GM18502 (cell line): ENCODE measurements at regions not wholly inside any gene's neighbourhood (a gene's known extent, or its start where the extent isn't known, plus 50 kb on each side); places are given as distances from the start of the nearest gene placed in this dataset.
"Not testable (repeated sequence)": the region's sequence is repeated elsewhere in the genome, so short reads cannot be mapped to it uniquely, and the experiment has no call there.

Experiments used
- ATAC-seq: cut with Tn5 transposase; IDR thresholded peaks from one replicate; pipeline ENCODE4 v1.9.1; 2021; ENCODE audit warnings: mild to moderate bottlenecking; ENCODE audit not compliant: unreplicated experiment, poor library complexity

DNA sequence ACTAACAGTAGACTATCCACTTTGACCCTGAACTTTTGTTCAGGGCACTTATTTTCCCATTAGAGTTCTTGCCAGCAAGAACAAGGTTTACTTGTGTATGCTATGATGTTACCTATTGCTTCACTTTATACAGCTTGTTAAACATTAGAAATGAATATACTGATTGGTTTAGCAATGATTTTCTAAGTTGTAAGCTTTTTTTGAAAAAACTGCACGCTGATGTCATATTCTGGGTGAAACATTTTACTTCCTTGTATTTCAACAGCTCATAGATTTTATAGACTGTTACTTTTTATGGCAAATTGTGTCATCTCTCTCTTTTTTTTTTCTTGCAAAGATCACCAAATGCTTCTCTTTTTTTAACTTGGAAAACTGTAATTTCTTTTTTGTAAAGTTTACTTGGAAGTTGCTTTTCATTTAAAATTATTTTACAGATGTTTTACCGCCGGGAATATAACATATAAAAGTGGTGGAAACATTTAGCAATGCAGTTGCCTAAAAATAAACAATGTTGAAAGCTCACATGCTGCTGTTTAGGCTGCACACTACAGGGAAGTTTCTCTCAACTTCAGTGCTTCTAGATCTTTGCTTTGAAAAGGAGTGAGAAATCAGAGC lies 215.3 kb upstream of the NFIA start:
- no peak for ATAC-seq

DNA sequence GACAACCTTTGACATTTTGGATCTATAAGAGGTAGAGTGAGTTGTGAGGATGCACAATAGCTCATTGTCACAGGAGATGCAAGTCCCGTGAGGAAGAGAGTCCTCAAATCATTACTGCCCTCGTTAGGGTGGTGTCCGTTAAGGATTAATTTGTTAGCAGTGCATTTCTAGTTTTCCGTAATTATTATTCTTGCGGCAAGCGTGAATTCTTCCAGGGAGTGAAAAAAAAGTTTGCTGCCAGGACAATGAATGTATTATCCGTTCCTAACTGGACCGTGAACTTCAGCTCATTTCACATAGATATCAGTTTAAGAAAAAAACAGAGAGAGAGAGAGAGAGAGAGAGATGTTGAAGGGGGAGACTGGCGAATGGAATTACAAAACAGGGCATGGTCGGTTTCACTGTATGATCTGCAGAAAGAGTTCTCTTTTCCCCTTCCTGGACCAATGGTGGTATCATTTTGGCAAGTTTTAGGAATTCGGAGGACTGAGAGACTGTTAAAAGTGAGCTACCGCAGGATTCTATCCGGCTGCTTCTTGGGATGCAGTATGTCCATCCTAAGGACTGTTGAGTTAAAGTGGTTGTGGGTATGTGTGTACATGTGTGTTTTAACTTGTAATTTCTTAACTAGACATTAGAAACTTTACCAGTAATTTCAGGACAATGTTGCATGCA lies 216.0 kb upstream of the NFIA start:
- ATAC-seq = no peak

DNA sequence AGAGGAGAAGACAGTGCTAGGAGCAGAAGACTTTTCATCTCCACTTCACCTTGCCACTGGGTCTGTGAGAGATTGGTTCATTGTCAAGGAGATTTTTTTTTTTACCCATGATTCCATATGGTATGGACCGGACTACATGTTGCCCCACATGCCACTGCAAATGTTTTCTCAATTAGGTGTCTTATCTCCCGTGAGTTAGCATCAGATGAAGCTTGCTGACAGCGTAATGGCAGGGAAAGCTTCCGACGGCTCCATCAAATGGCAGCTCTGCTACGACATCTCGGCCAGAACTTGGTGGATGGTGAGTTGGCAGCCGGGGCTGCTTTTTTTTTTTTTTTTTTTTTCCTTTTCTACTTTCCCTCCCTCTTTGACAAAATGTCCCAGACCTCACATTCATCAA lies 217.2 kb upstream of the NFIA start:
- no peak for ATAC-seq

DNA sequence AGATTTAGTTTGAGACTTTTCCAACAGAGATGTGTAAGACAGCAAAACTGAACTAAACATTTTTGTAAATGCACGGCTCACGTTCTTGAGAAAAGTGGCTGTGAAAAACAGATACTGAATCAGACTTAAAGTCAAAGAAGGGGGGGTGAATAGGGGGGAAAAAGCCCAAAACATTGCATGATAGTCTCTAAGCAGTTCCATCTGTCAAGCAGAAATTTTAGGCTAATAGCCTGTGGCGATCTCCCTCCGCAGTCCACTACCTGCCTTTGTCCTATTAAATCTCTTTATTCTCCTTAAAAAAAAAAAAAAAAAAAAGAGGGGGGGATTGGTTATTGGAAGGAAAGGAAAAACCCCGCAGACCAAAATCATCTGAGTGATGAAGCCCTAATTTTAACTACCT lies 217.6 kb upstream of the NFIA start:
- no peak for ATAC-seq

DNA sequence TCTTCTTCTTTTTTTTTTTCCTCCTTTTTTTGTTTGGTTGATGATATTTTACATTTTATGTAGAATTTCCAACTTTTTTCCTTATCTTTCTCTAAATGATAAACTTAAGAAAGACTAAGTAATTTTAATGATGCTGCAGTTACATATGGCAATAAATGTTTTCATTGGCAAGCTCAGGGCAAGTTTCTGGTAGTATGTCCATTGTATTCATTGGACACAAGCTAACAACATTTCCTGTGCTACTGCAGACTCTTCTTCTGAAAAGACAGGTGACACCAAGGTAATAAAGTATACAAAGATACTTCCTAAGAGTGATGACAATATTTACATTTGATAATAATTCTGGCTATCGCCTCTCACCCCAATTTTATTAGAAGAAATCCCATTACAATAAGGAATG lies 219.2 kb upstream of the NFIA start:
- no peak for ATAC-seq

DNA sequence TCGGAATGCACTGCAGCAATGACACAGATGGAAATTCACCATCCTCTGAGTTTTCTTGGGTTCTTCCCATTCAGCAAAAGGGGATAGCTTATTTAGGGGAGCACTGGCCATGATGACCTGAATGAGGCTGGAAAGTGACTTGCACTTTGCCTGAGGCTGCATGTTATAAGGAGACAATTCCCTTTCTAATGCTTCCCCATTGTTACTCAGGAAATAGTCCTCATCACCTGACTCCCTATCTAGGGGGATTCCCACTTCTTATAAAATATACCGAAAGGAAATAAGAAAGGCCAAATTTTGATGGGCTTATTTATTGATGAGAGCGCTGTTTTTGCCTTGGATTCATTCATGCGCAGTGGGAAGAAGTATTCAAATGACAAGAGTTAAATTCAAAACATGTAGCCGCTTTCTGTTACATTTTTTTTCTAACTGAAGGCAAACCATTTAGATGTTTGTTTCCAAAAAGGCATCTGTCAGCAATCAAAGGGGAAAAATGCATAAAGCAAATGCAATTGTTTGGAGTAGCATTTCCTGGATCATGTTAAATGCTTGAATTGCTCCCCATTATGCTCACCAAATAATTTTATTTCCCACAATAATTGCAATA lies 220.3 kb upstream of the NFIA start:
- no peak for ATAC-seq

DNA sequence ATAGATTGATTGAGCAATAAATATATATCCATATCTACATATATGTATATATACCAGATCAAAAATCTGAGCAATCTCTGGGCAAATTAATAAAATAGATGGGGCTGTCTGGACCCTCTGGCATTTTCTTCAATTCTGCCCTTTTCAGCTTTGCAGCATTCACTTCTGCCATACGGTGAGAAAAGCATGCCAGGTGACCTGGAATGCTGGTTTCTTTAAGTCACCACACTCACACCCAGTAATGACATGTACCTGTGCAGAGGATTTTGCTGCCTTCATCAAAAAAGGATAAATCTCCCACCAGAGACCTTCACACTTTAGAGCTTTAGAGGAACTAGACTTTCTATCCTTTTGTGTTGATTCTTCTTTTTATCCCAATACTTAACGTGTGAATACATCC lies 223.2 kb upstream of the NFIA start:
- no peak for ATAC-seq

DNA sequence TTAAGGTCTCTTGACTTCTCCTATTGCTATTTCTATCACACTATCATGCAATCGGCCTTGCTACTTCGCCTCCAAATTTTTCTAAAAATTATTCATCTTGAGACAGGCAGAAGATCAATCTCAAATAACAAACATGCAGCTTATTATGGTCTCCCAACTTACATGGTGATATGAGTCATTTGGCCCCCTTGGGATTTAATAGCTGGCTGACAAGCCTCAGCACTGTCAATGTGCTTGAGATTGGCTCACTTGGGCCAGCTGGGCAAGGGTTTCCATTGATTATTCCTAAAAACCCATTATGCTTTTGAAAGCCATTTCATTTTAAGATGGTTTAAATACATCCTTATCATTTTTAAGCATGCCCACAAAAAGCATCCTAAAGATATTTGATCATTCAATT lies 224.5 kb upstream of the NFIA start:
- no peak for ATAC-seq

DNA sequence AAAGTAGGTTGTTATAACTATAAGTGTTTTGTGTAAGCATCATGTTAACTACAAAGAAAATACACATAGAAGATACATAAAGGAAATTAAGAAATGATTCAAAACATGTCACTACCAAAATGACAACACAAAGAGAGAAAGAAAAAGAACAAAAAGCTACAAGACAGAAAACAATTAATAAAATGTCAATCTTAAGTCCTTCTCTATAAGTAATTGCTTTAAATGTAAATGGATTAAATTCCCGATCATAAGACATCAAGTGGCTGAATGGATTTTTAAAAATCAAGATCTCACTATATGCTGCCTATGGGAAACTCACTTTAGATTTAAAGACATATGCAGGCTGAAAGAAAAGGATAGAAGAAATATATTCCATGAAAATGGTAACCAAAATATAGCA lies 232.3 kb upstream of the NFIA start:
- ATAC-seq = no peak

DNA sequence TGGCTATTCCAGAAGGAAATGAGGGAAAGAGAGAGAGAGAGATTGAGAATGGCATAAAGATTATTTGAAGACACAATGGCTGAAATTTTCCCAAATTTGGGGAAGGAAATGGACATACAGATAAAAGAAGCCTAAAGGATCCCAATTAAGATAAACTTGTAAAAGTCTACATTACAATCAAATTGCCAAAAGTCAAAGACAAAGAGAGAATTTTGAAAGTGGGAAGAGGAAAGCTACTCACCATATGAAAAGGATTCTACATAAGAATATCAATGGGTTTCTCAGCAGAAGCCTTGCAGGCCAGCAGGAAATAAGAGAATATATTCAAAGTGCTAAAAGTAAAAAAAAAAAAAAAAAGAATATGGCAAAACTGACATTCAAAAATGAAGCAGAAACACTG lies 233.0 kb upstream of the NFIA start:
- ATAC-seq = no peak

DNA sequence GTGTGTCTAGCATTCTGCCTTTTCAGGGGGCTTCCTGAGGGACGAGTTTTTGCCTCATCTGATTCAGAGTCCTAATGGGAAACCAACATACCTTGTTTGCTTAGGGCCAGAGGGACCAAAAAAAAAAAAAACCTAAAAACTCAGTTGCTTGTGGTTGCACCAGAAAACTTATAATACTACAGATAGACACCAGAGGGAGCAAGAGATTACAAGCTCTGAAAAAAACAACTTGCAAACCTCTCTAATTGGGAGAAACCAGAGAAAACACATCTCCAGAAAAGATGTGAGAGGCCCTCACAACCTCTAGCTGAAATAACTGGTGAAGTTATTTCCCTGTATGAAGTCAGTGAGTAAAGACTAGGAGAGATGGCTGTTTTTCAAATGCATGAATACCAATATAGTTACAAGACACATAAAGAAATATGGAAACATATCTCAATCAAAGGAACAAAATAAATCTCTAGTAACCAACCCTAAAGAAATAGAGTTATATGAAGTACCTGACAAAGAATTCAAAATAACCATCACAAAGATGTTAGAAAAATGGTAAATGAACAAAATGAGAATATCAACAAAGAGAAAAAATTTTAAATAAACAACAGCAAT lies 233.7 kb upstream of the NFIA start:
- ATAC-seq = no peak

DNA sequence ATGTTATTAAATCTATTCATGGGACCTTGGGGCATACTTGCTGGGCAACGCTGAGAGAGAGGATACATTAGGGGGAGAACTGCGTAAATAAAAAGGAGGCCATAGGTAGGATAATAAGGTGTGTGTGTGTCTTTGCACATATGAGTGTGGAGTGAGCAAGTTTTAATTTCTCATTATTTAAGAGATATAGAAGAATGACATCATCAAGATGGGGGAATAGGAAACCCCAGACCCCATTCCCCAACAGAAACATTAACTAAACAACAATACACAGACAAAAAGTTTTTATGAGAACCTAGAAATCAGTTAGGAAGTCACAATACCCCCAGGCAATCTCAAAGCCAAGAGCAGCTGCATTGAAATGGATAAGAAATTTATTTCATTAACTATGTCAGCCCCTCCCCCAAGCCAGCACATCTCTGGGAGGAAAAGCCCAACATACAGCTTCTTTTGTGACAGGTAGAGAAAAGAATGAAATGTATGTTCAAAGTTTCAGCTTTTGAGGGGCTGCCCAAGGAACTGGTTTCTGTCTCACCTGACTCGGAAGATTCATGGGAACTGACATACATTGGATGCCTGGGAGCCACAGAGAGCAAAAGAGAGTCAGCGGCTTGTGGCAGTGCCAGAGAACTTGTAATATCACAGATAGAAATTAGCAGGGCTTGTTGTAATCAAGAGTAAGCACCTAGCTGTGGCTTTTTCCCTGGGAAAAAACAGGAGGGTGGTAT lies 234.3 kb upstream of the NFIA start:
- no peak for ATAC-seq

DNA sequence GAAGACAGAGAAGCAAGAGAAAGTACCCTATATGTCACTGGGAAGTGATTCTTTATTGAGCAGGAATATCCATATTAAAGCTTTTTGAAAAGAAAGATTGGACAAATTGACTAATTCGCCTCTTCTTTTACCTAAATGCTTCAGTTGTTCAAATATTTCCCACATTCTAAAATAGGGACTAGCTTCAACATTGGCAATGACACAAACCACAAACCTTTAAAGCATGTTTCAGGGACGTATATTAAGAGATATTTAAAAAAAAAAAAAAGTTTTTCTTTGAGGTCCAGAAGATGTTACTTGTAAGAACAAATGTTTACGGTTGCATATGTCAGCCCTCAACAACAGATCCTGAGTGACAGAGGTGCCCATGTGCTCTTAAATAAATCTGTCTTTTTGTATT lies 235.0 kb upstream of the NFIA start:
- ATAC-seq = no peak

DNA sequence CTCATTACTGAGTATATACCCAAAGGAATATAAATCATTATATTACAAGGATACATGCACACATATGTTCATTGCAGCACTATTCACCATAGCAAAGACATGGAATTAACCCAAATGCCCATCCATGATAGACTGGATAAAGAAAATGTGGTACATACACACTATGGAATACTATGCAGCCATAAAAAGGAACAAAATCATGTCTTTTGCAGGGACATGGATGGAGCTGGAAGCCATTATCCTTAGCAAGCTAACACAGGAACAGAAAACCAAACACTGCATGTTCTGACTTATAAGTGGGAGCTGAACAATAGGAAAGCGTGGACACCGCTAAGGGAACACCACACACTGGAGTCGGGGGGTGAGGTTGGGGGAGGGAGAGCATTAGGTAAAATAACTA lies 236.7 kb upstream of the NFIA start:
- not testable (repeated sequence) for ATAC-seq

DNA sequence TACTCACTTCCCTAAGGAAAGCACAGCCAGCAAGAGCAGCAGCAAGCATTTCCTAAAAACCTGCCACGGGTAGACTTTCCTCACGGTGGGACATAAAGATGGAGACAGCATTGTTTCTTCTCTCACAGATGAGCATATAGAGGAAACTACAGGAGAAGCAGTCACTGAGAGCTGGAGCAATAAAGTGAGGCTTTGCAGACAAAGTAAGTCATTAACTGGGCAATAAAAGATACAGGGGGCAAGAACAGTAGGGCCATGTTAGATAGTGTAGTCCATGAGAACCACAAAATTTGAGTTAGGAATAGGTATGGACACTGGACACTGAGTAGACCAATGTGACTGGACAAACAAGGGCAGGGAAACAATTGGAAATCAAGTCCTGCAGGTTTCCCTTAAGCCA lies 240.1 kb upstream of the NFIA start:
- ATAC-seq = no peak

DNA sequence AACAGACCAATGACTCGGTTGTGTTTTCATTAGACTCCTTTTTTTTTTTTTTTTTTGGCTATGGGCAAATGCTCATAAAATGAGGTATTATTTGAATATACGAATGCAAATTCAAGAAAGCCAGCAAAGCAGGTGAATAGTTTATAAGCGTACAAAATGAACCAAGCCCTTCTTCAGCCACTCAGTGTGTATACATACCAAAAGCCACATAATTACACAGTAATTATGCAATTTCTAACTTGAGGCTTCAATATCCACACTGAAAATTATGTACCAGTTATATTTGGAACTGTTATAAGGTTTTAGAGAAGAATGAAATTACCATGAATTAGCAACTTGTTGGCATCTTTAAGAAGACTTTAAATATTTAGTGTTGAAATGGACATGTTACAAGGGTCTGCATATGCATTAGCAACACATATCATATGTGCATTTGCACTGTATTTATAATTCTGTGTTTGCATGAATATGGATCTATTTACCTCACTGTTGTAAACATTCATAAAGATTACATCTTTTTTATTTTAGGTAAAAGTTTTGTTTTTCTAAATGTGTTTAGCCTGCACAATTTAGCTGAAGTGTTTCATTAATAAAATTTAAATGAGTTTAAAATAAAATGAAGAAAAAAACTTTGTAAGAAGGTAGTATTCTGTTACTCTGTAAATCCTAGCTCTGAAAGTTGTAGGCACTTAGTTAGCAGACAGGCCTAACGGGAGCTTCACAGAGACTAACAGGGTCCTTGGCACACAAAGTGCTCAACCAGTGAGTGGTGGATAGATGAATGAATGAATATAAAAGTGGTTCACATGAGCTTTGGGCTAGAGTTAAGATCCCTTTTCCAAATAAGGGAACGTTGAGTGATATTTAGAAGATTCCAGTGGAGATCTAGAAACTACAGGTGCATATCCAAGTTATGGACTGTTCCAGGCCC lies 241.0 kb upstream of the NFIA start:
- ATAC-seq = no peak

DNA sequence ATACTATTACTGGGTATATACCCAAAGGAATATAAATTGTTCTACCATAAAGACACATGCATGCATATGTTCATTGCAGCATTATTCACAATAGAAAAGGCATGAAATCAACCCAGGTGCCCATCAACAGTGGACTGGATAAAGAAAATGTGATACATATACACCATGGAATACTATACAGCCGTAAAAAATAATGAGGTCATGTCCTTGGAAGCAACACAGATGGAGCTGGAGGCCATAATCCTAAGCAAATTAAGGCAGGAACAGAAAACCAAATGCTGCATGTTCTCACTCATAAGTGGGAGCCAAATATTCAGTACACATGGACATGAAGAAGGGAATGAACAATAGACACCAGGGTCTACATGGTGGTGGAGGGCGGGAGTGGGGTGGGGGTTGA lies 241.9 kb upstream of the NFIA start:
- not testable (repeated sequence) for ATAC-seq

DNA sequence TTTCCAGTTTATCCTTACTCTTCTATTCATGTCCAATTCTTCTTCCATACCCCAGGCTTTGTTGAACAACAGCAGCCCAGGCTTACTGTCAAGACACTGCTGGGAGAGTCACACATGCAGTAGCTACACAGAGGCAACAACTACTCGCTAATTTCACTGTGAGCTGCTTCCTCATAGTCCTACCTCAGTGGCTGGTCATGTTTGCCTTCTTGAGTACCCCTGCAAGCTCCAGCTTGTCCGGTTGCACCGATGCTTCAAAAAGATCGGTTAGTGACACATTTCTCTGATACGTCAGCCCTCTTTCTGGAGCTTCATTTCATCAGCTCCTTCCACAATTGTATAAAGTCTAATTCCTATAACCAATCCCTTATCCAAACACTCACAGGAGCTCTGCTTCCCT lies 246.7 kb upstream of the NFIA start:
- no peak for ATAC-seq

DNA sequence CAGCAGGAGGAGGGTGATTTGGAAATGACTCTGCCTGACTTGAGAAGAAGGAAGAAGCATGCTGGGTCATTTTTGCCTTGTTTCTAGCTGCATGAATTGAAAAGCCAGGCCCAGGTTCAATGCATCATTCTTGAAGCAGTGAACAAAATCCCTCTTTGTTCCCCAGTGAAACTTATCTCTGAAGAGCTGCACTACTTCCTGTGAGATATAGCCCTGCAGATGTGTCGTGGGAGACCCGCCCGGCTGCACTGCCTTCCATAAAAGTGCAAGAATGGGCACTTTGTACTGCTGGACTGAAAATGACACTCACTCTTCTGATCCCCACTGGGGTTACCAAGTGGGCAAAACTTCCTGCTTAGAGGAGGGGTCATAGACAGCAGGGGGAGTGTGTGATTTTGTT lies 249.2 kb upstream of the NFIA start:
- no peak for ATAC-seq

DNA sequence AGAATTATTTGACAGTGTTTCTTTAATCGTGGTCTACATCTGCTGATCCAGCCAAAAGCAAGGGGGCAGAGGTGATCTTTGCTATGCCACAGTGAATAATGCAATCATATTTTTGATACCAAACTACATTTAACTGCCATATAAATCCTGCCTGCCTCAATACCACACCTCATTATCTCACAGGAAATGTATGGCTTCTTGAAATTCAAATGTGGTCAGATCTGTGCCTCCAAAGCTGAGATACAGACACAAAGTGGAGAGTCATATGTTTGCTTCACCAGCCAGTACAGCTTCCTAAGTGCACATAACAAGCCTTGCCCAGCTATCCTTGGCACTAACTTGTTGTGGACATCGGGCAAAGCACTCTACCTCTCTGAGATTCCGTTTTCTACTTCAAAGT lies 250.0 kb upstream of the NFIA start:
- ATAC-seq = no peak
